Gastroesophageal sphincter (tissue), 3 donors: ENCODE measurements at regions not wholly inside any gene's neighbourhood (a gene's known extent, or its start where the extent isn't known, plus 50 kb on each side); places are given as distances from the start of the nearest gene placed in this dataset.

Experiments
- CTCF ChIP-seq, 4 experiments: fragments of 200-600 bp in 2 of 4; fragments of 450-650 bp in 2 of 4; sonication (generic) in 1 of 4; IDR thresholded peaks; one replicate each; pipeline ENCODE4 v1.5.1; 2017 to 2019; ENCODE audit warnings: antibody characterized with exemption in 4 of 4, mild to moderate bottlenecking in 2 of 4, moderate library complexity in 2 of 4
- EP300 ChIP-seq: sonication (generic); formaldehyde crosslinking; IDR thresholded peaks from one replicate; pipeline ENCODE4 v1.6.1; 2017; ENCODE audit warnings: antibody characterized with exemption, mild to moderate bottlenecking
- POLR2A ChIP-seq, 2 donors: fragments of 450-650 bp; IDR thresholded peaks; one replicate each; pipeline ENCODE4 v1.6.1; 2017; ENCODE audit warnings: antibody characterized with exemption in 2 of 2, mild to moderate bottlenecking in 2 of 2, moderate library complexity in 1 of 2
- POLR2AphosphoS5 ChIP-seq: sonication (generic); formaldehyde crosslinking; IDR thresholded peaks from one replicate; pipeline ENCODE4 v1.6.1; 2017; ENCODE audit warnings: antibody characterized with exemption

- TF ChIP-seq CTCF (IDR thresholded peaks at IDR 0.05) (no peak), POLR2A (IDR thresholded peaks at IDR 0.05) (no peak), EP300 (no peak), POLR2AphosphoS5 (no peak)
Measured at GRCh38 chr1:188154196-188154595, 1325.4 kb downstream of the PLA2G4A start.
